ENCODE measurements at regions not wholly inside any gene's neighbourhood (a gene's known extent, or its start where the extent isn't known, plus 50 kb on each side); places are given as distances from the start of the nearest gene placed in this dataset.

DNA sequence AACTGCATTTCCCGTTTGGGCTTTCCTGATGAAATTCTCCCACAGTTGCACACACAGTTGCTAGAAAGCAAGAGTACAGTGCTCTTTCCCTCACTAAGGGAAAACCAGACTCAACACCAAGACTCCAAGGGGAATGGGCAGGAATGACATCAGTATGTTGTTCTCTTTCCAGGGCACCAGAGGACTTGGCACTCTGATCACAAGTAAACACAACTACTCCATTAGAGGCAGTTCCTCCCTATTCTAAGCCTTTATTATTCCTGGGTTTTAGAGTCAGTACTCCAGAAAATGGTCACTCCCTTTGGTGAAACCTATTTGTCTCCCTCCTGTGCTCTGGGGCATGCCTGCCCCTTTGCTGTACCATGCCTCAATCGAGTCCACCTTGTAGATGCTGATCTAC is 52.3 kb upstream of the VGLL4 start:
- Histone ChIP-seq H3K27me3 (replicated peaks; ENCODE audit: insufficient read depth, low read depth, low read length, poor library complexity) (no peaks in the 10 kb centered on the region), H3K27ac (ENCODE audit: low read depth, low read length, poor library complexity, severe bottlenecking) (no peak overlapping the region), H3K9me3 (ENCODE audit: low read depth, low read length, poor library complexity, severe bottlenecking) (no peaks in the 10 kb centered on the region), H3K4me1 (ENCODE audit: insufficient read depth, low read length, poor library complexity, severe bottlenecking) (peaks cover 7% of the 10 kb centered on the region), H3K36me3 (ENCODE audit: insufficient read depth, low read length, poor library complexity, severe bottlenecking) (no peaks in the 10 kb centered on the region), H3K4me3 (ENCODE audit: low read depth, low read length, poor library complexity, severe bottlenecking) (no peak overlapping the region)
- CTCF ChIA-PET = no interaction called here
- DNase-seq (ENCODE audit: low spot score) = no peak
- BruUV-seq (replicated peaks) = no TSS peak
- POLR2A ChIA-PET (ENCODE audit: low non-redundant PET) = no interaction called here
- TF ChIP-seq, protein P1, sequence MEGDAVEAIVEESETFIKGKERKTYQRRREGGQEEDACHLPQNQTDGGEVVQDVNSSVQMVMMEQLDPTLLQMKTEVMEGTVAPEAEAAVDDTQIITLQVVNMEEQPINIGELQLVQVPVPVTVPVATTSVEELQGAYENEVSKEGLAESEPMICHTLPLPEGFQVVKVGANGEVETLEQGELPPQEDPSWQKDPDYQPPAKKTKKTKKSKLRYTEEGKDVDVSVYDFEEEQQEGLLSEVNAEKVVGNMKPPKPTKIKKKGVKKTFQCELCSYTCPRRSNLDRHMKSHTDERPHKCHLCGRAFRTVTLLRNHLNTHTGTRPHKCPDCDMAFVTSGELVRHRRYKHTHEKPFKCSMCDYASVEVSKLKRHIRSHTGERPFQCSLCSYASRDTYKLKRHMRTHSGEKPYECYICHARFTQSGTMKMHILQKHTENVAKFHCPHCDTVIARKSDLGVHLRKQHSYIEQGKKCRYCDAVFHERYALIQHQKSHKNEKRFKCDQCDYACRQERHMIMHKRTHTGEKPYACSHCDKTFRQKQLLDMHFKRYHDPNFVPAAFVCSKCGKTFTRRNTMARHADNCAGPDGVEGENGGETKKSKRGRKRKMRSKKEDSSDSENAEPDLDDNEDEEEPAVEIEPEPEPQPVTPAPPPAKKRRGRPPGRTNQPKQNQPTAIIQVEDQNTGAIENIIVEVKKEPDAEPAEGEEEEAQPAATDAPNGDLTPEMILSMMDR (conservative IDR thresholded peaks at IDR 0.05; ENCODE audit: low read depth, low read length) = no peak
- TF ChIP-seq EZH2 (IDR thresholded peaks at IDR 0.05; ENCODE audit: borderline replicate concordance, low read depth, low read length, poor library complexity, severe bottlenecking) = no peak
- intact Hi-C loops (cut with micrococcal nuclease; ENCODE audit: unreplicated experiment) = no loop called here

All from A673 (cell line).